A549 (cell line): ENCODE measurements at regions not wholly inside any gene's neighbourhood (a gene's known extent, or its start where the extent isn't known, plus 50 kb on each side); places are given as distances from the start of the nearest gene placed in this dataset.

Experiments used
- CTCF ChIP-seq: fragments of >200 bp; sonication (Bioruptor Twin); formaldehyde crosslinking; IDR thresholded peaks from 3 replicates; pipeline ENCODE4 v1.5.1; 2016
- EP300 ChIP-seq, 2 experiments: fragments of >200 bp; sonication (Bioruptor Twin); formaldehyde crosslinking; IDR thresholded peaks; 2 replicates in 1 of 2; 3 replicates in 1 of 2; pipeline ENCODE4 v1.6.1; 2016 to 2017
- GATA3 ChIP-seq: IDR thresholded peaks from 2 replicates; pipeline ENCODE4 v1.6.1; 2012; ENCODE audit warnings: borderline replicate concordance

- TF ChIP-seq CTCF (no peak), GATA3 (peak; percentile 57; the same call in 1 of the 2 replicates), EP300 (IDR thresholded peaks at IDR 0.05) (no peak)
Observed at GRCh38 chr3:159654183-159655134, 334.2 kb upstream of the IL12A start.
